ENCODE measurements at regions not wholly inside any gene's neighbourhood (a gene's known extent, or its start where the extent isn't known, plus 50 kb on each side); places are given as distances from the start of the nearest gene placed in this dataset.

GRCh38 chr11:43579171-43579918, 101.2 kb upstream of the HSD17B12 start:
- Mint-ChIP-seq H3K27ac (no peak overlapping the region), H3K36me3 (peaks cover 3% of the 10 kb centered on the region), H3K4me3 (peak overlapping the region; percentile 50), H3K27me3 (peaks cover 100% of the 10 kb centered on the region), H3K9me3 (no peaks in the 10 kb centered on the region), H3K4me1 (peaks cover 40% of the 10 kb centered on the region)
- no peak for DNase-seq
- CTCF ChIA-PET, result no interaction called here

- Mint-ChIP-seq H3K4me3 (peak overlapping the region; percentile 43), H3K9me3 (no peaks in the 10 kb centered on the region), H3K27me3 (peaks cover 100% of the 10 kb centered on the region), H3K4me1 (peaks cover 39% of the 10 kb centered on the region), H3K36me3 (peaks cover 3% of the 10 kb centered on the region), H3K27ac (no peak overlapping the region)
- DNase-seq, result no peak
- CTCF ChIA-PET, result no interaction called here
Measured at GRCh38 chr11:43579919-43580276, 100.6 kb upstream of the HSD17B12 start.

- Mint-ChIP-seq H3K4me1 (peaks cover 35% of the 10 kb centered on the region), H3K27me3 (peaks cover 95% of the 10 kb centered on the region), H3K9me3 (no peaks in the 10 kb centered on the region), H3K4me3 (peak overlapping the region; percentile 48), H3K27ac (peak overlapping the region; percentile 49), H3K36me3 (peaks cover 3% of the 10 kb centered on the region)
- no peak for DNase-seq
- CTCF ChIA-PET, result interaction anchor here (1.6 kb wide), 1 partner anchor 271 kb away, joined by 3 read pairs; no protein-coding TSS in a partner anchor
Measured at GRCh38 chr11:43580735-43581369, 99.7 kb upstream of the HSD17B12 start.

GRCh38 chr11:43581370-43582023, 99.0 kb upstream of the HSD17B12 start:
- Mint-ChIP-seq H3K27me3 (peaks cover 93% of the 10 kb centered on the region), H3K27ac (no peak overlapping the region), H3K4me1 (peaks cover 34% of the 10 kb centered on the region), H3K36me3 (peaks cover 3% of the 10 kb centered on the region), H3K4me3 (no peak overlapping the region), H3K9me3 (no peaks in the 10 kb centered on the region)
- DNase-seq, result no peak
- CTCF ChIA-PET, result interaction anchor here (1.4 to 1.6 kb wide), 2 partner anchors 8 to 270 kb away, joined by 3 read pairs; no protein-coding TSS in a partner anchor

- no peak for DNase-seq
Measured at GRCh38 chr11:43582024-43582862, 98.3 kb upstream of the HSD17B12 start.

GRCh38 chr11:43582863-43583462, 97.6 kb upstream of the HSD17B12 start:
- Mint-ChIP-seq H3K4me1 (peaks cover 26% of the 10 kb centered on the region), H3K4me3 (no peak overlapping the region), H3K36me3 (peaks cover 2% of the 10 kb centered on the region), H3K9me3 (no peaks in the 10 kb centered on the region), H3K27me3 (peaks cover 90% of the 10 kb centered on the region), H3K27ac (no peak overlapping the region)
- no peak for DNase-seq
- CTCF ChIA-PET, result interaction anchor here (0.7 to 1.4 kb wide), 3 partner anchors 10 to 269 kb away, joined by 3 read pairs; no protein-coding TSS in a partner anchor

More at GRCh38 chr11:43582024-43582862, 98.3 kb upstream of the HSD17B12 start:
- Mint-ChIP-seq H3K9me3 (no peaks in the 10 kb centered on the region), H3K27ac (no peak overlapping the region), H3K4me1 (peaks cover 30% of the 10 kb centered on the region), H3K4me3 (no peak overlapping the region), H3K36me3 (peaks cover 2% of the 10 kb centered on the region), H3K27me3 (peaks cover 91% of the 10 kb centered on the region)
- CTCF ChIA-PET, result interaction anchor here (0.7 to 1.6 kb wide), 4 partner anchors 9 to 270 kb away, joined by 3 read pairs; no protein-coding TSS in a partner anchor

GRCh38 chr11:43583548-43583947, 97.0 kb upstream of the HSD17B12 start:
- Mint-ChIP-seq H3K36me3 (peaks cover 2% of the 10 kb centered on the region), H3K27ac (no peak overlapping the region), H3K9me3 (no peaks in the 10 kb centered on the region), H3K27me3 (peaks cover 86% of the 10 kb centered on the region), H3K4me1 (peaks cover 25% of the 10 kb centered on the region), H3K4me3 (no peak overlapping the region)
- no peak for DNase-seq
- CTCF ChIA-PET, result interaction anchor here (1.4 kb wide), 1 partner anchor 268 kb away, joined by 3 read pairs; no protein-coding TSS in a partner anchor

GRCh38 chr11:43585877-43586608, 94.5 kb upstream of the HSD17B12 start:
- Mint-ChIP-seq H3K4me3 (no peak overlapping the region), H3K4me1 (peaks cover 6% of the 10 kb centered on the region), H3K9me3 (no peaks in the 10 kb centered on the region), H3K27ac (no peak overlapping the region), H3K27me3 (peaks cover 67% of the 10 kb centered on the region), H3K36me3 (no peaks in the 10 kb centered on the region)
- DNase-seq, result no peak
- CTCF ChIA-PET, result interaction anchor here (1.7 kb wide), 1 partner anchor 265 kb away, joined by 5 read pairs; no protein-coding TSS in a partner anchor

GRCh38 chr11:43589601-43590250, 90.8 kb upstream of the HSD17B12 start:
- H3K27me3 Mint-ChIP-seq, result peaks cover 39% of the 10 kb centered on the region
- no peak overlapping the region for H3K27ac Mint-ChIP-seq
- CTCF ChIA-PET, result no interaction called here
- no peaks in the 10 kb centered on the region for H3K4me1 Mint-ChIP-seq
- no peaks in the 10 kb centered on the region for H3K9me3 Mint-ChIP-seq
- no peak for DNase-seq
- H3K36me3 Mint-ChIP-seq, result no peaks in the 10 kb centered on the region
- no peak overlapping the region for H3K4me3 Mint-ChIP-seq

GRCh38 chr11:43601511-43601910, 79.0 kb upstream of the HSD17B12 start:
- no peaks in the 10 kb centered on the region for H3K9me3 Mint-ChIP-seq

GRCh38 chr11:43602670-43603069, 77.9 kb upstream of the HSD17B12 start:
- CTCF ChIA-PET, result no interaction called here
- no peak overlapping the region for H3K4me3 Mint-ChIP-seq
- H3K36me3 Mint-ChIP-seq, result no peaks in the 10 kb centered on the region
- peaks cover 20% of the 10 kb centered on the region for H3K27me3 Mint-ChIP-seq
- no peak overlapping the region for H3K27ac Mint-ChIP-seq
- no peaks in the 10 kb centered on the region for H3K4me1 Mint-ChIP-seq
- DNase-seq, result no peak
- H3K9me3 Mint-ChIP-seq, result no peaks in the 10 kb centered on the region

More at GRCh38 chr11:43601511-43601910, 79.0 kb upstream of the HSD17B12 start:
- no peak for DNase-seq
- CTCF ChIA-PET, result no interaction called here
- Mint-ChIP-seq H3K4me3 (no peak overlapping the region), H3K27me3 (peaks cover 22% of the 10 kb centered on the region), H3K4me1 (no peaks in the 10 kb centered on the region), H3K27ac (no peak overlapping the region), H3K36me3 (no peaks in the 10 kb centered on the region)

GRCh38 chr11:43614214-43614613, 66.3 kb upstream of the HSD17B12 start:
- Mint-ChIP-seq H3K9me3 (peaks cover 14% of the 10 kb centered on the region), H3K27me3 (no peaks in the 10 kb centered on the region), H3K4me3 (no peak overlapping the region), H3K27ac (no peak overlapping the region), H3K4me1 (no peaks in the 10 kb centered on the region), H3K36me3 (peaks cover 2% of the 10 kb centered on the region)
- DNase-seq, result no peak
- CTCF ChIA-PET, result no interaction called here

All from activated naive CD4-positive, alpha-beta T cell treated with anti-CD3 and anti-CD28 coated beads, Interleukin-2, amount 10 ng/mL, durations not matched to agents 7 days and 5 days (primary cell).